HCT116 (cell line): ENCODE measurements at regions not wholly inside any gene's neighbourhood (a gene's known extent, or its start where the extent isn't known, plus 50 kb on each side); places are given as distances from the start of the nearest gene placed in this dataset.

ENCODE experiments used
- ATAC-seq: fragments of 200-7000 bp; cut with Tn5 transposase; 2 replicates; pipeline ENCODE4 v1.9.1; 2020; ENCODE audit warnings: mild to moderate bottlenecking, moderate library complexity
- BruUV-seq: library from RNA; stranded (reverse); fragments of 400-500 nt; replicated peaks from 2 replicates; lab custom pipeline; 2021; lab: Mats Ljungman, UMichigan
- CTCF ChIA-PET: fragments of 300-600 bp; sonication (Branson Sonifier 250); formaldehyde crosslinking; loops from one replicate; lab custom pipeline; 2021; ENCODE audit warnings: antibody characterized with exemption; lab: Charles Lee
- POLR2A ChIA-PET: fragments of 300-600, 350-600 bp; sonication (Branson Sonifier 250); formaldehyde crosslinking; loops from one replicate; lab custom pipeline; 2021; ENCODE audit warnings: antibody characterized with exemption; lab: Charles Lee
- RAD21 ChIA-PET, 2 experiments: fragments of 300-600 bp; sonication (Branson Sonifier 250); formaldehyde crosslinking; loops; one replicate each; lab custom pipeline; 2023; ENCODE audit warnings: low total read pairs in 2 of 2; ENCODE audit not compliant: uncharacterized antibody in 2 of 2, unreplicated experiment in 2 of 2, low non-redundant PET in 1 of 2; lab: Charles Lee
- DNase-seq: peaks from one replicate; pipeline ENCODE4 v3.0.0-alpha.2; 2010; ENCODE audit warnings: low read depth, low spot score
- H2AFZ ChIP-seq: fragments of 200-600 bp; shearing (Covaris generic), sonication (generic); 2 replicates; pipeline ENCODE4 v1.6.1; 2017; ENCODE audit warnings: low read depth, mixed run types, mixed read lengths, antibody characterized with exemption, low read length; ENCODE audit not compliant: poor library complexity, severe bottlenecking
- H3K27ac ChIP-seq: 2 replicates; pipeline ENCODE4 v1.5.1; 2012; ENCODE audit warnings: low read depth, low read length
- H3K27me3 ChIP-seq: fragments of 200-600 bp; sonication (generic); 2 replicates; pipeline ENCODE4 v1.6.1; 2016; ENCODE audit warnings: mixed run types, low read length, mixed read lengths; ENCODE audit not compliant: insufficient read depth
- H3K36me3 ChIP-seq, 2 experiments: fragments of 200-500 bp in 1 of 2; fragments of 200-600 bp in 1 of 2; sonication (Bioruptor generic) in 1 of 2; sonication (generic) in 1 of 2; 2 replicates each; pipeline versions ENCODE4 v1.5.1 to v1.6.1; 2014 to 2016; ENCODE audit warnings: low read length in 2 of 2, inconsistent platforms in 1 of 2, mixed read lengths in 1 of 2, mixed run types in 1 of 2; ENCODE audit not compliant: insufficient read depth in 2 of 2, control insufficient read depth in 1 of 2
- H3K4me1 ChIP-seq, 2 experiments: fragments of 200-600 bp in 1 of 2; sonication (generic) in 1 of 2; 2 replicates each; pipeline versions ENCODE4 v1.5.1 to v1.6.1; 2012 to 2017; ENCODE audit warnings: low read length in 2 of 2, inconsistent platforms in 1 of 2, mild to moderate bottlenecking in 1 of 2, mixed read lengths in 1 of 2, mixed run types in 1 of 2, moderate library complexity in 1 of 2; ENCODE audit not compliant: insufficient read depth in 2 of 2, control insufficient read depth in 1 of 2
- H3K4me2 ChIP-seq: fragments of 200-600 bp; sonication (generic); 2 replicates; pipeline ENCODE4 v1.6.1; 2017; ENCODE audit warnings: mixed run types, low read length, mixed read lengths
- H3K4me3 ChIP-seq, 2 experiments: fragments of 200-600 bp in 1 of 2; sonication (generic) in 1 of 2; replicated peaks in 1 of 2; 2 replicates each; pipeline ENCODE4 v1.5.1; 2011 to 2016; ENCODE audit warnings: low read length in 2 of 2, control low read depth in 1 of 2, low read depth in 1 of 2, mild to moderate bottlenecking in 1 of 2, mixed read lengths in 1 of 2, mixed run types in 1 of 2
- H3K79me2 ChIP-seq: fragments of 200-600 bp; sonication (generic); 2 replicates; pipeline ENCODE4 v1.6.1; 2017; ENCODE audit warnings: mild to moderate bottlenecking, mixed run types, low read length, moderate library complexity, mixed read lengths; ENCODE audit not compliant: insufficient read depth
- H3K9ac ChIP-seq: fragments of 200-600 bp; sonication (generic); 2 replicates; pipeline ENCODE4 v1.6.1; 2016; ENCODE audit warnings: low read length, mixed read lengths
- H3K9me2 ChIP-seq: fragments of 200-600 bp; sonication (generic), shearing (Covaris generic); 2 replicates; pipeline ENCODE4 v1.6.1; 2017; ENCODE audit warnings: mixed run types, mild to moderate bottlenecking, moderate library complexity; ENCODE audit not compliant: insufficient read depth
- H3K9me3 ChIP-seq, 2 experiments: fragments of 200-500 bp in 1 of 2; fragments of 200-600 bp in 1 of 2; sonication (Bioruptor generic) in 1 of 2; sonication (generic) in 1 of 2; 2 replicates each; pipeline ENCODE4 v1.6.1; 2014 to 2017; ENCODE audit warnings: low read length in 2 of 2, mixed read lengths in 2 of 2, inconsistent platforms in 1 of 2, low read depth in 1 of 2, mild to moderate bottlenecking in 1 of 2, mixed run types in 1 of 2, moderate library complexity in 1 of 2; ENCODE audit not compliant: control insufficient read depth in 1 of 2, insufficient read depth in 1 of 2
- H4K20me1 ChIP-seq: fragments of 200-600 bp; sonication (generic), shearing (Covaris generic); 2 replicates; pipeline ENCODE4 v1.6.1; 2017; ENCODE audit warnings: mixed run types, mild to moderate bottlenecking, moderate library complexity; ENCODE audit not compliant: insufficient read depth
- EGR1 ChIP-seq: IDR thresholded peaks from 2 replicates; pipeline ENCODE4 v1.6.1; 2012; ENCODE audit warnings: low read depth
- ELF1 ChIP-seq: IDR thresholded peaks from 2 replicates; pipeline ENCODE4 v1.6.1; 2012; ENCODE audit warnings: low read depth, borderline replicate concordance
- REST ChIP-seq: IDR thresholded peaks from 2 replicates; pipeline ENCODE4 v1.6.1; 2012; ENCODE audit warnings: low read depth
- SIN3A ChIP-seq: IDR thresholded peaks from 2 replicates; pipeline ENCODE4 v1.6.1; 2012; ENCODE audit warnings: low read depth
- SRF ChIP-seq: IDR thresholded peaks from 2 replicates; pipeline ENCODE4 v1.6.1; 2012; ENCODE audit warnings: low read depth
- ZFX ChIP-seq: fragments of 450-650 bp; IDR thresholded peaks from 2 replicates; pipeline ENCODE4 v1.6.1; 2017
- intact Hi-C: fragments of 100-400 bp; cut with micrococcal nuclease; formaldehyde crosslinking; loops from 2 replicates; pipeline ENCODE4 v1.10.0; 2022

- POLR2A ChIA-PET: no interaction called here
- Histone ChIP-seq H3K36me3 (no peaks in the 10 kb centered on the region), H3K4me2 (no peak overlapping the region)
- ATAC-seq: no peak
- DNase-seq: no peak
- TF ChIP-seq SRF (no peak), SIN3A (no peak), REST (no peak), ELF1 (no peak), ZFX (no peak), EGR1 (no peak)
- TF ChIP-seq, all 23 proteins: peak for 0
- H3K9me2 ChIP-seq: no peaks in the 10 kb centered on the region
- H3K9ac ChIP-seq: no peak overlapping the region
- ChIA-PET RAD21 (no interaction called here), CTCF (no interaction called here)
- no peak overlapping the region for H2AFZ ChIP-seq
- no peaks in the 10 kb centered on the region for H3K79me2 ChIP-seq
- no peaks in the 10 kb centered on the region for H3K27me3 ChIP-seq
- no peaks in the 10 kb centered on the region for H4K20me1 ChIP-seq
- no peak overlapping the region for H3K27ac ChIP-seq
- H3K9me3 ChIP-seq: no peaks in the 10 kb centered on the region
- no peak overlapping the region for H3K4me3 ChIP-seq
- no TSS peak for BruUV-seq
- intact Hi-C loops: no loop called here
- peaks cover 24 to 32% of the 10 kb centered on the region in 2 experiments for H3K4me1 ChIP-seq
Observed at GRCh38 chr6:170156448-170157375, 134.2 kb downstream of the DLL1 start.
